HepG2 (cell line): ENCODE measurements at regions not wholly inside any gene's neighbourhood (a gene's known extent, or its start where the extent isn't known, plus 50 kb on each side); places are given as distances from the start of the nearest gene placed in this dataset.

Experiments used
- ATAC-seq: fragments of 200-7000 bp; cut with Tn5 transposase; 3 replicates; pipeline ENCODE4 v1.9.1; 2020; ENCODE audit warnings: mild to moderate bottlenecking, moderate library complexity
- BruUV-seq: library from RNA; stranded (reverse); fragments of 400-500 nt; replicated peaks from 2 replicates; lab custom pipeline; 2021; lab: Mats Ljungman, UMichigan
- CTCF ChIA-PET: fragments of 300-600 bp; formaldehyde crosslinking; extraction: SDS; loops from one replicate; lab custom pipeline; 2021; ENCODE audit warnings: low total read pairs, inconsistent platforms, low intra/inter-chr PET ratio; lab: Yijun Ruan, JAX
- POLR2A ChIA-PET: fragments of 350-600 bp; sonication (Branson Sonifier 250); formaldehyde crosslinking; loops from one replicate; lab custom pipeline; 2020; ENCODE audit warnings: antibody characterized with exemption, inconsistent platforms; lab: Yijun Ruan, JAX
- DNase-seq: peaks from one replicate; pipeline ENCODE4 v3.0.0-alpha.2; 2015; ENCODE audit warnings: low spot score
- FAIRE-seq: peaks from 3 replicates; lab custom pipeline; 2011; peaks lifted over from hg19 to GRCh38; lab: Jason Lieb, UNC
- H2AFZ ChIP-seq: one replicate; pipeline ENCODE4 v1.6.1; 2011; ENCODE audit warnings: low read length, inconsistent platforms
- H3K27ac ChIP-seq: fragments of 300-600 bp; 3 replicates; pipeline ENCODE4 v1.8.0; 2011; ENCODE audit warnings: mixed run types, mild to moderate bottlenecking, mixed read lengths, low read length, inconsistent platforms; ENCODE audit not compliant: insufficient read depth; ENCODE audit errors: extremely low read length
- H3K27me3 ChIP-seq, 2 experiments: fragments of 200-600 bp in 1 of 2; 2 replicates in 1 of 2; 3 replicates in 1 of 2; pipeline versions ENCODE4 v1.6.0 to v1.8.0; 2011; ENCODE audit warnings: low read length in 2 of 2, mild to moderate bottlenecking in 2 of 2, moderate library complexity in 2 of 2, inconsistent platforms in 1 of 2; ENCODE audit not compliant: insufficient read depth in 2 of 2, control insufficient read depth in 1 of 2
- H3K36me3 ChIP-seq, 2 experiments: fragments of 200-600 bp in 1 of 2; replicated peaks in 1 of 2; 2 replicates in 1 of 2; 3 replicates in 1 of 2; pipeline versions ENCODE4 v1.5.1 to v1.8.0; 2011; ENCODE audit warnings: low read length in 2 of 2, inconsistent platforms in 1 of 2; ENCODE audit not compliant: insufficient read depth in 2 of 2, control insufficient read depth in 1 of 2
- H3K4me1 ChIP-seq: 2 replicates; pipeline ENCODE4 v1.5.1; 2012; ENCODE audit warnings: low read length, inconsistent platforms; ENCODE audit not compliant: insufficient read depth
- H3K4me2 ChIP-seq: 2 replicates; pipeline ENCODE4 v1.6.0; 2011; ENCODE audit warnings: low read depth, low read length, inconsistent platforms
- H3K4me3 ChIP-seq, 3 experiments: fragments of 200-600 bp in 1 of 3; sonication (generic), shearing (Covaris generic) in 1 of 3; replicated peaks in 1 of 3; 2 replicates each; pipeline ENCODE4 v1.5.1; 2011 to 2016; ENCODE audit warnings: low read length in 3 of 3, inconsistent platforms in 2 of 3, low read depth in 2 of 3, mild to moderate bottlenecking in 2 of 3, control low read depth in 1 of 3, mixed read lengths in 1 of 3; ENCODE audit not compliant: insufficient read depth in 1 of 3
- H3K79me2 ChIP-seq: one replicate; pipeline ENCODE4 v1.6.1; 2011; ENCODE audit warnings: low read length, inconsistent platforms; ENCODE audit not compliant: insufficient read depth
- H3K9ac ChIP-seq: 2 replicates; pipeline ENCODE4 v1.6.0; 2011; ENCODE audit warnings: mild to moderate bottlenecking, low read depth, low read length, inconsistent platforms; ENCODE audit not compliant: insufficient read depth
- H3K9me3 ChIP-seq: 2 replicates; pipeline ENCODE4 v1.5.1; 2012; ENCODE audit warnings: mild to moderate bottlenecking, low read length
- H4K20me1 ChIP-seq: 2 replicates; pipeline ENCODE4 v1.6.0; 2011; ENCODE audit warnings: inconsistent platforms, mild to moderate bottlenecking, low read length, moderate library complexity; ENCODE audit not compliant: insufficient read depth
- BRF2 ChIP-seq: sonication (generic); formaldehyde crosslinking; IDR thresholded peaks from 2 replicates; pipeline ENCODE4 v1.8.1; 2022; ENCODE audit warnings: mild to moderate bottlenecking, missing genetic modification reagents
- HIC2 ChIP-seq: sonication (generic); formaldehyde crosslinking; IDR thresholded peaks from 2 replicates; pipeline ENCODE4 v1.9.0; 2022; ENCODE audit warnings: low read depth, missing genetic modification reagents
- NFE2L2 ChIP-seq: fragments of 150-350 bp; IDR thresholded peaks from 2 replicates; pipeline ENCODE4 v1.6.1; 2014; ENCODE audit warnings: low read length
- PAWR ChIP-seq: sonication (generic); formaldehyde crosslinking; IDR thresholded peaks from 2 replicates; pipeline ENCODE4 v1.4.0; 2020; ENCODE audit warnings: missing genetic modification reagents, mild to moderate bottlenecking, borderline replicate concordance
- RBM39 ChIP-seq: fragments of 200-400 bp; formaldehyde crosslinking; IDR thresholded peaks from one replicate; pipeline ENCODE4 v1.6.1; 2018; ENCODE audit warnings: antibody characterized with exemption, mild to moderate bottlenecking, low read depth, low read length; ENCODE audit not compliant: poor library complexity, severe bottlenecking
- ZSCAN21 ChIP-seq: sonication (generic); formaldehyde crosslinking; IDR thresholded peaks from 2 replicates; pipeline ENCODE4 v1.8.0; 2022; ENCODE audit warnings: mild to moderate bottlenecking, missing genetic modification reagents, moderate library complexity, borderline replicate concordance
- ZSCAN22 ChIP-seq: sonication (generic); formaldehyde crosslinking; IDR thresholded peaks from 2 replicates; pipeline ENCODE4 v1.4.0; 2020; ENCODE audit warnings: mild to moderate bottlenecking, missing genetic modification reagents
- WGBS: methylation state at CpG from one replicate; pipeline ENCODE4 v1.1.6; 2017; ENCODE audit warnings: low lambda C conversion rate; 5-methylcytosine and 5-hydroxymethylcytosine counted together
- in situ Hi-C: cut with HindIII; loops from 2 replicates; pipeline ENCODE4 v1.10.0; 2017; ENCODE audit warnings: low pct_unique_long_range_greater_than_20kb; ENCODE audit not compliant: extremely low pct_ligation_motif_present
- intact Hi-C: fragments of 100-400 bp; cut with micrococcal nuclease; formaldehyde crosslinking; loops from one replicate; pipeline ENCODE4 v1.10.0; 2022; ENCODE audit not compliant: unreplicated experiment
- TF ChIP-seq, protein P1 (sequence below), 2 experiments: sonication (generic) in 1 of 2; formaldehyde crosslinking in 1 of 2; IDR thresholded peaks; 2 replicates each; pipeline versions ENCODE4 v1.5.1 to v1.6.1; 2011 to 2020; ENCODE audit warnings: borderline replicate concordance in 1 of 2, low read depth in 1 of 2, low read length in 1 of 2, mild to moderate bottlenecking in 1 of 2, missing genetic modification reagents in 1 of 2, moderate library complexity in 1 of 2
- TF ChIP-seq, protein P2 (sequence below): sonication (generic); formaldehyde crosslinking; IDR thresholded peaks from 2 replicates; pipeline ENCODE4 v1.5.0; 2020; ENCODE audit warnings: missing genetic modification reagents, mild to moderate bottlenecking, borderline replicate concordance
- TF ChIP-seq, protein P3 (sequence below): sonication (generic); formaldehyde crosslinking; conservative IDR thresholded peaks from 2 replicates; pipeline ENCODE4 v1.4.0; 2020; ENCODE audit warnings: missing genetic modification reagents

- Histone ChIP-seq H3K4me3 (no peak overlapping the region), H3K27ac (no peak overlapping the region)
- 12% methylated on average over 3 of the region's 3 CpGs for WGBS
- TF ChIP-seq ZSCAN22 (no peak), BRF2 (no peak), ZSCAN21 (CRISPR knock-in tag) (no peak), PAWR (CRISPR knock-in tag) (no peak), NFE2L2 (no peak), HIC2 (CRISPR knock-in tag) (no peak), RBM39 (no peak)
- TF ChIP-seq, protein P1, sequence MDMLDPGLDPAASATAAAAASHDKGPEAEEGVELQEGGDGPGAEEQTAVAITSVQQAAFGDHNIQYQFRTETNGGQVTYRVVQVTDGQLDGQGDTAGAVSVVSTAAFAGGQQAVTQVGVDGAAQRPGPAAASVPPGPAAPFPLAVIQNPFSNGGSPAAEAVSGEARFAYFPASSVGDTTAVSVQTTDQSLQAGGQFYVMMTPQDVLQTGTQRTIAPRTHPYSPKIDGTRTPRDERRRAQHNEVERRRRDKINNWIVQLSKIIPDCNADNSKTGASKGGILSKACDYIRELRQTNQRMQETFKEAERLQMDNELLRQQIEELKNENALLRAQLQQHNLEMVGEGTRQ (IDR thresholded peaks at IDR 0.05; ENCODE audit: low read depth, low read length), result no peak
- TF ChIP-seq, protein P1 (CRISPR knock-in tag; IDR thresholded peaks at IDR 0.05; ENCODE audit: borderline replicate concordance), result no peak
- TF ChIP-seq, protein P2, sequence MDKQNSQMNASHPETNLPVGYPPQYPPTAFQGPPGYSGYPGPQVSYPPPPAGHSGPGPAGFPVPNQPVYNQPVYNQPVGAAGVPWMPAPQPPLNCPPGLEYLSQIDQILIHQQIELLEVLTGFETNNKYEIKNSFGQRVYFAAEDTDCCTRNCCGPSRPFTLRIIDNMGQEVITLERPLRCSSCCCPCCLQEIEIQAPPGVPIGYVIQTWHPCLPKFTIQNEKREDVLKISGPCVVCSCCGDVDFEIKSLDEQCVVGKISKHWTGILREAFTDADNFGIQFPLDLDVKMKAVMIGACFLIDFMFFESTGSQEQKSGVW (CRISPR knock-in tag), result no peak
- TF ChIP-seq, protein P3, sequence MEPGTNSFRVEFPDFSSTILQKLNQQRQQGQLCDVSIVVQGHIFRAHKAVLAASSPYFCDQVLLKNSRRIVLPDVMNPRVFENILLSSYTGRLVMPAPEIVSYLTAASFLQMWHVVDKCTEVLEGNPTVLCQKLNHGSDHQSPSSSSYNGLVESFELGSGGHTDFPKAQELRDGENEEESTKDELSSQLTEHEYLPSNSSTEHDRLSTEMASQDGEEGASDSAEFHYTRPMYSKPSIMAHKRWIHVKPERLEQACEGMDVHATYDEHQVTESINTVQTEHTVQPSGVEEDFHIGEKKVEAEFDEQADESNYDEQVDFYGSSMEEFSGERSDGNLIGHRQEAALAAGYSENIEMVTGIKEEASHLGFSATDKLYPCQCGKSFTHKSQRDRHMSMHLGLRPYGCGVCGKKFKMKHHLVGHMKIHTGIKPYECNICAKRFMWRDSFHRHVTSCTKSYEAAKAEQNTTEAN (CRISPR knock-in tag), result no peak
- TF ChIP-seq, all 625 proteins: peak for 0
- intact Hi-C loops, result no loop called here
- ChIA-PET POLR2A (no interaction called here), CTCF (no interaction called here)
- Histone ChIP-seq H4K20me1 (no peaks in the 10 kb centered on the region), H3K4me2 (no peak overlapping the region), H3K27me3 (peaks cover 0 to 1% of the 10 kb centered on the region in 2 experiments; a peak in 1 of 5 replicates), H3K36me3 (no peaks in the 10 kb centered on the region), H3K79me2 (no peaks in the 10 kb centered on the region), H3K9ac (no peak overlapping the region), H2AFZ (no peak overlapping the region), H3K4me1 (no peaks in the 10 kb centered on the region), H3K9me3 (no peaks in the 10 kb centered on the region)
- no peak for ATAC-seq
- no peak for DNase-seq
- no peak for FAIRE-seq
- in situ Hi-C loops, result no loop called here
- BruUV-seq, result no TSS peak
Observed at GRCh38 chr7:81873559-81873958, 103.7 kb upstream of the HGF start.
